ENCODE measurements at regions not wholly inside any gene's neighbourhood (a gene's known extent, or its start where the extent isn't known, plus 50 kb on each side); places are given as distances from the start of the nearest gene placed in this dataset.
"Not testable (repeated sequence)": the region's sequence is repeated elsewhere in the genome, so short reads cannot be mapped to it uniquely, and the experiment has no call there.

- H3K4me1 Mint-ChIP-seq (ENCODE audit: low read depth); intact Hi-C loops (cut with micrococcal nuclease); H3K27ac Mint-ChIP-seq; H3K4me3 Mint-ChIP-seq (ENCODE audit: low read depth); H3K36me3 Mint-ChIP-seq (ENCODE audit: low read depth); DNase-seq (ENCODE audit: low spot score); H3K27me3 Mint-ChIP-seq (ENCODE audit: low read depth): not testable (repeated sequence)
- peaks cover 23% of the 10 kb centered on the region for H3K9me3 Mint-ChIP-seq
These were observed 1068.5 kb downstream of the ROBO2 start for GRCh38 chr3:78108269-78108961.

- Mint-ChIP-seq H3K9me3 (peaks cover 15% of the 10 kb centered on the region), H3K36me3 (ENCODE audit: low read depth) (no peaks in the 10 kb centered on the region), H3K4me3 (ENCODE audit: low read depth) (no peak overlapping the region), H3K4me1 (ENCODE audit: low read depth) (no peaks in the 10 kb centered on the region), H3K27me3 (ENCODE audit: low read depth) (no peaks in the 10 kb centered on the region), H3K27ac (no peak overlapping the region)
- intact Hi-C loops (cut with micrococcal nuclease): no loop called here
- no peak for DNase-seq (ENCODE audit: low spot score)
These were observed 1072.6 kb downstream of the ROBO2 start for GRCh38 chr3:78112291-78113010.

- peaks cover 16% of the 10 kb centered on the region for H3K9me3 Mint-ChIP-seq
- no peak overlapping the region for H3K27ac Mint-ChIP-seq
- intact Hi-C loops (cut with micrococcal nuclease): no loop called here
- H3K4me1 Mint-ChIP-seq (ENCODE audit: low read depth): no peaks in the 10 kb centered on the region
- no peaks in the 10 kb centered on the region for H3K36me3 Mint-ChIP-seq (ENCODE audit: low read depth)
- DNase-seq (ENCODE audit: low spot score): no peak
- no peaks in the 10 kb centered on the region for H3K27me3 Mint-ChIP-seq (ENCODE audit: low read depth)
- H3K4me3 Mint-ChIP-seq (ENCODE audit: low read depth): no peak overlapping the region
These were observed 1076.1 kb downstream of the ROBO2 start for GRCh38 chr3:78115983-78116382.

DNA sequence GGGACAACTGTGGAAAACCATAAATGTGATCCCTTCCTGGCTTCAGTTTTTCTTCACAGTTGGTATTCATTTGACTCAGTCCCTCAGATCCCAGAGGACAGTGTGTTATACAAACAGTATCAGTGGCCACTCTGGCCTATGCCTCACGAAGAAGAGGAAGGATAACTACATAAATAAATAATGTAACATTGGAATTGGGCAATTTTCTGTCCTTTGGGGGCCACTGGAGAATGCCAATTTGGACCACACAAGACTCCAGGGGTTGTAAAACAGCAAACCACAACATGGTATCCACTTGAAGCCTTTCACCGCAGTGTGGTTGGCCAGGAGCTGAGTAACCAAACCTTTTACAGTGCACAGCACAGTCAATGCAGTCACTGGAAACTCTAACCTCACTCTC, 1077.0 kb downstream of the ROBO2 start:
- intact Hi-C loops (cut with micrococcal nuclease): no loop called here
- Mint-ChIP-seq H3K36me3 (ENCODE audit: low read depth) (no peaks in the 10 kb centered on the region), H3K27me3 (ENCODE audit: low read depth) (no peaks in the 10 kb centered on the region), H3K4me1 (ENCODE audit: low read depth) (no peaks in the 10 kb centered on the region), H3K4me3 (ENCODE audit: low read depth) (no peak overlapping the region), H3K9me3 (peaks cover 10% of the 10 kb centered on the region), H3K27ac (no peak overlapping the region)
- no peak for DNase-seq (ENCODE audit: low spot score)

GRCh38 chr3:78123058-78123457, 1083.2 kb downstream of the ROBO2 start:
- Mint-ChIP-seq H3K4me3 (ENCODE audit: low read depth) (no peak overlapping the region), H3K27me3 (ENCODE audit: low read depth) (no peaks in the 10 kb centered on the region), H3K9me3 (peaks cover 39% of the 10 kb centered on the region), H3K27ac (no peak overlapping the region), H3K36me3 (ENCODE audit: low read depth) (no peaks in the 10 kb centered on the region), H3K4me1 (ENCODE audit: low read depth) (no peaks in the 10 kb centered on the region)
- DNase-seq (ENCODE audit: low spot score): no peak
- intact Hi-C loops (cut with micrococcal nuclease): no loop called here

GRCh38 chr3:78129707-78130106, 1089.8 kb downstream of the ROBO2 start:
- no peaks in the 10 kb centered on the region for H3K36me3 Mint-ChIP-seq (ENCODE audit: low read depth)
- no peak for DNase-seq (ENCODE audit: low spot score)
- intact Hi-C loops (cut with micrococcal nuclease): no loop called here
- no peaks in the 10 kb centered on the region for H3K4me1 Mint-ChIP-seq (ENCODE audit: low read depth)
- no peak overlapping the region for H3K27ac Mint-ChIP-seq
- no peaks in the 10 kb centered on the region for H3K27me3 Mint-ChIP-seq (ENCODE audit: low read depth)
- H3K9me3 Mint-ChIP-seq: peaks cover 41% of the 10 kb centered on the region
- no peak overlapping the region for H3K4me3 Mint-ChIP-seq (ENCODE audit: low read depth)

- no peak for DNase-seq (ENCODE audit: low spot score)
- Mint-ChIP-seq H3K4me1 (ENCODE audit: low read depth) (no peaks in the 10 kb centered on the region), H3K9me3 (peaks cover 31% of the 10 kb centered on the region), H3K4me3 (ENCODE audit: low read depth) (no peak overlapping the region), H3K27ac (no peak overlapping the region), H3K36me3 (ENCODE audit: low read depth) (no peaks in the 10 kb centered on the region), H3K27me3 (ENCODE audit: low read depth) (no peaks in the 10 kb centered on the region)
- intact Hi-C loops (cut with micrococcal nuclease): no loop called here
These were observed 1090.9 kb downstream of the ROBO2 start for GRCh38 chr3:78130741-78131290.

GRCh38 chr3:78134496-78134895, 1094.6 kb downstream of the ROBO2 start:
- H3K36me3 Mint-ChIP-seq (ENCODE audit: low read depth): no peaks in the 10 kb centered on the region
- H3K4me3 Mint-ChIP-seq (ENCODE audit: low read depth): no peak overlapping the region
- no peak for DNase-seq (ENCODE audit: low spot score)
- H3K27ac Mint-ChIP-seq: no peak overlapping the region
- peaks cover 33% of the 10 kb centered on the region for H3K9me3 Mint-ChIP-seq
- H3K27me3 Mint-ChIP-seq (ENCODE audit: low read depth): no peaks in the 10 kb centered on the region
- no peaks in the 10 kb centered on the region for H3K4me1 Mint-ChIP-seq (ENCODE audit: low read depth)
- intact Hi-C loops (cut with micrococcal nuclease): no loop called here

DNA sequence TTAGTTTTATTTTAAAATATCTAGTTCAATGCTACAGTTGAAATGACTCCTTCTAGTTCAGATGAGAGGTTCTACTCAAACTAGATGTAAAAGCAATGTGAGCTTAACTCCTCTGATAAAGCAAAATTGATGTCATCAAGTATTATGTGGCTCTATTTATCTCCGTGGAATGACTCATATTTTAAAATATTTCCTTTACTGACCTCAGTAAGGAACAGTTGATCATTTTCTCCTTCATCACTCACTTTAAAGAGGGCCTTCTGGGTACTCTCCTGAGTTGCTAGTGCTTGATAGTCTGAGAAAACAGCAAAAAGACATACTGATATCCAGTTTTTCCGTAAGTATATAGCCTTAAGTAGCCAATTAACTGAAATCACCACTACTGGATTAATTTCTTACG, 1099.3 kb downstream of the ROBO2 start:
- Mint-ChIP-seq H3K36me3 (ENCODE audit: low read depth) (no peaks in the 10 kb centered on the region), H3K4me1 (ENCODE audit: low read depth) (no peaks in the 10 kb centered on the region), H3K9me3 (peaks cover 51% of the 10 kb centered on the region), H3K27me3 (ENCODE audit: low read depth) (no peaks in the 10 kb centered on the region), H3K27ac (no peak overlapping the region), H3K4me3 (ENCODE audit: low read depth) (no peak overlapping the region)
- intact Hi-C loops (cut with micrococcal nuclease): no loop called here
- no peak for DNase-seq (ENCODE audit: low spot score)

DNA sequence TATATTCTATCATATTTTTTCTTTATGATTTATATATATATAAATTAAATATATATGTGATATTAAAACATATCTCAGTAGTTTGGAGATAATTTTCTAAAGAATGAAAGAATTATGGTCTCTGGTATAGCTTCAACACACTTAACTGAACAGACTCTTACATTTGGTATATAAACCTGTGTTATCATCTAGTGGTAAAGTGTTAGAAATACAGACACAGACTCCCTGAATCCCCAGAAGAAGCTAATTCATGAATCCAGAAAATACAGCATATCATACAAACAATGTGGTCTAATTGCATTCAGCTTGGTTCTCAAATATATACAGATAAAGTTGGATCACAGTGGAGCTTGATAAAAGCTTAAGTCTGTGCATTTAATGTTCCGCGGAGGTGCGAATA, 1100.4 kb downstream of the ROBO2 start:
- Mint-ChIP-seq H3K27ac (no peak overlapping the region), H3K4me3 (ENCODE audit: low read depth) (no peak overlapping the region), H3K9me3 (peaks cover 55% of the 10 kb centered on the region), H3K27me3 (ENCODE audit: low read depth) (no peaks in the 10 kb centered on the region), H3K36me3 (ENCODE audit: low read depth) (no peaks in the 10 kb centered on the region), H3K4me1 (ENCODE audit: low read depth) (no peaks in the 10 kb centered on the region)
- DNase-seq (ENCODE audit: low spot score): no peak
- intact Hi-C loops (cut with micrococcal nuclease): no loop called here

GRCh38 chr3:78140866-78141265, 1101.0 kb downstream of the ROBO2 start:
- intact Hi-C loops (cut with micrococcal nuclease): no loop called here
- H3K27ac Mint-ChIP-seq: no peak overlapping the region
- no peak for DNase-seq (ENCODE audit: low spot score)
- no peak overlapping the region for H3K4me3 Mint-ChIP-seq (ENCODE audit: low read depth)
- no peaks in the 10 kb centered on the region for H3K4me1 Mint-ChIP-seq (ENCODE audit: low read depth)
- H3K36me3 Mint-ChIP-seq (ENCODE audit: low read depth): no peaks in the 10 kb centered on the region
- peaks cover 56% of the 10 kb centered on the region for H3K9me3 Mint-ChIP-seq
- no peaks in the 10 kb centered on the region for H3K27me3 Mint-ChIP-seq (ENCODE audit: low read depth)

DNA sequence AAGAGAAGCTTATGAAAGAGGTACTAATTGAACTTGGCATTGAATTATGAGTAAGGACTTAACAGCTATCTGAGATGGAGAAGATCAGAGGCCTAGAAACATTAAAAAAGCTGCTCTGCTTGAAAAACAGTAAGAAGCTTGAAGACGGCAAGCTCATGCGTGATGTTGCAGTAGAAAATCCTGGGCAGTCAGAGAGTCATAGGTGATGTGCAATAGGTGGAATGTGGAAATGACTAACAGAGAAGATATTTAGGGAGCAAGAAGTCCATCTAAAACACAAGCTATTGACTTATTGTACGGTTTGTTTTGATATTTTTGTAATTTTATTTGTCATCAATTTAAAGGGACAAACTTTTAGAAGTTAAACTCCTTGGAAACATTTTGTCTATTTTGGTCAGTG, 1101.4 kb downstream of the ROBO2 start:
- no peak overlapping the region for H3K4me3 Mint-ChIP-seq (ENCODE audit: low read depth)
- no peaks in the 10 kb centered on the region for H3K4me1 Mint-ChIP-seq (ENCODE audit: low read depth)
- intact Hi-C loops (cut with micrococcal nuclease): no loop called here
- H3K9me3 Mint-ChIP-seq: peaks cover 55% of the 10 kb centered on the region
- H3K36me3 Mint-ChIP-seq (ENCODE audit: low read depth): no peaks in the 10 kb centered on the region
- DNase-seq (ENCODE audit: low spot score): no peak
- H3K27ac Mint-ChIP-seq: no peak overlapping the region
- H3K27me3 Mint-ChIP-seq (ENCODE audit: low read depth): no peaks in the 10 kb centered on the region

DNA sequence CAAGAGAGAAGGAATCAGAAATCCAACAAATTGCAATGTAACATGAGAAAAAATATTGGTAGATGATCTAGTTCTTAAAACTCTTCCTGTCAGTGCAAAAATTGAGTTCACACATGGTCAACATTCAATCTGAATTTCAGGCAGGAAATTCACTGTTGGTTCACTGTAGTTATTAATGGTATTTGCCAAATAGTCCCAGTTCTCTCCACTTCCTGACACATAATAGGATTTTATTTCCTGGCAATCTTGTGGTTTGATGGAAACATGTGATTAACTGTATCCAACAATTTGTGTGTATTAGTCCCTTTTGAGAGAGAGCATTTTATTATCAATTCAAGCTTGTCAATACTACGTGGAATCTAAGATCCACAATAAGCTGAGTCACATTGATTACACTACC, 1103.1 kb downstream of the ROBO2 start:
- H3K27ac Mint-ChIP-seq: no peak overlapping the region
- intact Hi-C loops (cut with micrococcal nuclease): no loop called here
- no peaks in the 10 kb centered on the region for H3K27me3 Mint-ChIP-seq (ENCODE audit: low read depth)
- H3K9me3 Mint-ChIP-seq: peaks cover 52% of the 10 kb centered on the region
- no peak overlapping the region for H3K4me3 Mint-ChIP-seq (ENCODE audit: low read depth)
- H3K36me3 Mint-ChIP-seq (ENCODE audit: low read depth): no peaks in the 10 kb centered on the region
- H3K4me1 Mint-ChIP-seq (ENCODE audit: low read depth): no peaks in the 10 kb centered on the region
- DNase-seq (ENCODE audit: low spot score): no peak
